ENCODE measurements at regions not wholly inside any gene's neighbourhood (a gene's known extent, or its start where the extent isn't known, plus 50 kb on each side); places are given as distances from the start of the nearest gene placed in this dataset.

DNA sequence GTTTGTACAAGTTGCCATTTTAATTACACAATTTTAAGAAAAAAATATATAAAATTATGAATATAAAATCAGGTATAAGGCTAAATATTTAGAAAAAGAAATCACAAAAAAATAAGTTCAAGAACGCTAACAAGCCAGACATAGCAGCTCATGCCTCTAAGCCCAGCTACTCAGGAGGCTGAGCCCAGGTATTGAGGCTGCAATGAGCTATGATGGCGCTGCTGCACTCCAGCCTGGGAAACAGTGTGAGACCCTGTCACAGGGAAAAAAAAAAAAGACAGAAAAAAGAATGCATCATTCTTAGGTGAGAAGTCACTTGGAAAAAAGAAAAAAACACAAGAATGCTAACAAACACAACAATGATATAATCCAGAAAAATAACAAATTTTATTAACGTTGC, 112.3 kb upstream of the PRDX6 start:
- 23% methylated on average over 3 of the region's 3 CpGs for WGBS (ENCODE audit: insufficient coverage, low coverage, missing lambda C conversion rate)
- ATAC-seq (no peak), FAIRE-seq (no peak), DNase-seq (ENCODE audit: extremely low read depth in 1 of 4, low spot score in 3 of 4) (no peak)
- no peak overlapping the region for H2AFZ ChIP-seq (ENCODE audit: low read depth, low read length)
- no peak overlapping the region for H3K4me2 ChIP-seq (ENCODE audit: insufficient read depth, low read length)
- intact Hi-C loops (cut with micrococcal nuclease) (no loop called here), in situ Hi-C loops (cut with MboI) (no loop called here)
- ChIA-PET POLR2A (interaction anchor here (0.6 kb wide), 1 partner anchor 18 kb away, joined by 4 read pairs; no protein-coding TSS in a partner anchor), CTCF (ENCODE audit: low intra/inter-chr PET ratio) (no interaction called here)
- no peaks in the 10 kb centered on the region for H3K27me3 ChIP-seq (ENCODE audit: control insufficient read depth in 2 of 2, insufficient read depth in 2 of 2, low read length in 2 of 2)
- BruUV-seq (replicated peaks), result no TSS peak
- TF ChIP-seq SNRNP70 (optimal IDR thresholded peaks at IDR 0.05; ENCODE audit: low read depth, low read length) (no peak), ZSCAN29 (IDR thresholded peaks at IDR 0.05) (no peak), ETV6 (IDR thresholded peaks at IDR 0.05; ENCODE audit: borderline replicate concordance in 1 of 2, low read depth in 2 of 2, low read length in 1 of 2) (no peak), ETV6 (CRISPR knock-in tag; IDR thresholded peaks at IDR 0.05; ENCODE audit: borderline replicate concordance) (no peak), NR2C2 (CRISPR knock-in tag; IDR thresholded peaks at IDR 0.05) (no peak), NR2C2 (tag; IDR thresholded peaks at IDR 0.05) (no peak), KLF1 (tag; IDR thresholded peaks at IDR 0.05) (no peak), ZNF165 (CRISPR knock-in tag; IDR thresholded peaks at IDR 0.05; ENCODE audit: borderline replicate concordance) (no peak), POLR2G (IDR thresholded peaks at IDR 0.05; ENCODE audit: low read depth, low read length) (no peak), SETDB1 (IDR thresholded peaks at IDR 0.05; ENCODE audit: low read length) (no peak)
- TF ChIP-seq, protein P1, sequence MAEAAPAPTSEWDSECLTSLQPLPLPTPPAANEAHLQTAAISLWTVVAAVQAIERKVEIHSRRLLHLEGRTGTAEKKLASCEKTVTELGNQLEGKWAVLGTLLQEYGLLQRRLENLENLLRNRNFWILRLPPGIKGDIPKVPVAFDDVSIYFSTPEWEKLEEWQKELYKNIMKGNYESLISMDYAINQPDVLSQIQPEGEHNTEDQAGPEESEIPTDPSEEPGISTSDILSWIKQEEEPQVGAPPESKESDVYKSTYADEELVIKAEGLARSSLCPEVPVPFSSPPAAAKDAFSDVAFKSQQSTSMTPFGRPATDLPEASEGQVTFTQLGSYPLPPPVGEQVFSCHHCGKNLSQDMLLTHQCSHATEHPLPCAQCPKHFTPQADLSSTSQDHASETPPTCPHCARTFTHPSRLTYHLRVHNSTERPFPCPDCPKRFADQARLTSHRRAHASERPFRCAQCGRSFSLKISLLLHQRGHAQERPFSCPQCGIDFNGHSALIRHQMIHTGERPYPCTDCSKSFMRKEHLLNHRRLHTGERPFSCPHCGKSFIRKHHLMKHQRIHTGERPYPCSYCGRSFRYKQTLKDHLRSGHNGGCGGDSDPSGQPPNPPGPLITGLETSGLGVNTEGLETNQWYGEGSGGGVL (CRISPR knock-in tag; IDR thresholded peaks at IDR 0.05), result no peak
- TF ChIP-seq, protein P2, sequence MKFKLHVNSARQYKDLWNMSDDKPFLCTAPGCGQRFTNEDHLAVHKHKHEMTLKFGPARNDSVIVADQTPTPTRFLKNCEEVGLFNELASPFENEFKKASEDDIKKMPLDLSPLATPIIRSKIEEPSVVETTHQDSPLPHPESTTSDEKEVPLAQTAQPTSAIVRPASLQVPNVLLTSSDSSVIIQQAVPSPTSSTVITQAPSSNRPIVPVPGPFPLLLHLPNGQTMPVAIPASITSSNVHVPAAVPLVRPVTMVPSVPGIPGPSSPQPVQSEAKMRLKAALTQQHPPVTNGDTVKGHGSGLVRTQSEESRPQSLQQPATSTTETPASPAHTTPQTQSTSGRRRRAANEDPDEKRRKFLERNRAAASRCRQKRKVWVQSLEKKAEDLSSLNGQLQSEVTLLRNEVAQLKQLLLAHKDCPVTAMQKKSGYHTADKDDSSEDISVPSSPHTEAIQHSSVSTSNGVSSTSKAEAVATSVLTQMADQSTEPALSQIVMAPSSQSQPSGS (CRISPR knock-in tag; IDR thresholded peaks at IDR 0.05), result no peak
- no peak overlapping the region for H3K4me3 ChIP-seq
- no peaks in the 10 kb centered on the region; a peak in 1 of 5 replicates for H3K4me1 ChIP-seq (replicated peaks in 1 of 2; ENCODE audit: control insufficient read depth in 2 of 2, insufficient read depth in 2 of 2, low read length in 2 of 2)
- no peak overlapping the region for H3K27ac ChIP-seq (ENCODE audit: extremely low read depth, low read depth, low read length)
- H3K9ac ChIP-seq (ENCODE audit: insufficient read depth in 1 of 2, low read depth in 2 of 2, low read length in 2 of 2), result no peak overlapping the region
- no peaks in the 10 kb centered on the region for H3K36me3 ChIP-seq (ENCODE audit: control insufficient read depth, insufficient read depth, low read length)
- H3K79me2 ChIP-seq (ENCODE audit: control insufficient read depth, insufficient read depth, low read length), result no peaks in the 10 kb centered on the region
- H4K20me1 ChIP-seq (replicated peaks; ENCODE audit: control insufficient read depth, insufficient read depth, low read length), result no peaks in the 10 kb centered on the region
- no peaks in the 10 kb centered on the region for H3K9me1 ChIP-seq (ENCODE audit: control insufficient read depth, insufficient read depth, low read length)
- H3K9me3 ChIP-seq (replicated peaks; ENCODE audit: control insufficient read depth, insufficient read depth, low read depth, low read length), result no peaks in the 10 kb centered on the region; the same call in 1 of the 2 replicates
